HepG2 (cell line): ENCODE measurements at regions not wholly inside any gene's neighbourhood (a gene's known extent, or its start where the extent isn't known, plus 50 kb on each side); places are given as distances from the start of the nearest gene placed in this dataset.

Source experiments
- ATAC-seq: fragments of 200-7000 bp; cut with Tn5 transposase; 3 replicates; pipeline ENCODE4 v1.9.1; 2020; ENCODE audit warnings: mild to moderate bottlenecking, moderate library complexity
- BruUV-seq: library from RNA; stranded (reverse); fragments of 400-500 nt; replicated peaks from 2 replicates; lab custom pipeline; 2021; lab: Mats Ljungman, UMichigan
- CTCF ChIA-PET: fragments of 300-600 bp; formaldehyde crosslinking; extraction: SDS; loops from one replicate; lab custom pipeline; 2021; ENCODE audit warnings: low total read pairs, inconsistent platforms, low intra/inter-chr PET ratio; lab: Yijun Ruan, JAX
- POLR2A ChIA-PET: fragments of 350-600 bp; sonication (Branson Sonifier 250); formaldehyde crosslinking; loops from one replicate; lab custom pipeline; 2020; ENCODE audit warnings: antibody characterized with exemption, inconsistent platforms; lab: Yijun Ruan, JAX
- DNase-seq: peaks from one replicate; pipeline ENCODE4 v3.0.0-alpha.2; 2015; ENCODE audit warnings: low spot score
- FAIRE-seq: peaks from 3 replicates; lab custom pipeline; 2011; peaks lifted over from hg19 to GRCh38; lab: Jason Lieb, UNC
- H2AFZ ChIP-seq: one replicate; pipeline ENCODE4 v1.6.1; 2011; ENCODE audit warnings: low read length, inconsistent platforms
- H3K27ac ChIP-seq: fragments of 300-600 bp; 3 replicates; pipeline ENCODE4 v1.8.0; 2011; ENCODE audit warnings: mixed run types, mild to moderate bottlenecking, mixed read lengths, low read length, inconsistent platforms; ENCODE audit not compliant: insufficient read depth; ENCODE audit errors: extremely low read length
- H3K27me3 ChIP-seq, 2 experiments: fragments of 200-600 bp in 1 of 2; 2 replicates in 1 of 2; 3 replicates in 1 of 2; pipeline versions ENCODE4 v1.6.0 to v1.8.0; 2011; ENCODE audit warnings: low read length in 2 of 2, mild to moderate bottlenecking in 2 of 2, moderate library complexity in 2 of 2, inconsistent platforms in 1 of 2; ENCODE audit not compliant: insufficient read depth in 2 of 2, control insufficient read depth in 1 of 2
- H3K36me3 ChIP-seq, 2 experiments: fragments of 200-600 bp in 1 of 2; replicated peaks in 1 of 2; 2 replicates in 1 of 2; 3 replicates in 1 of 2; pipeline versions ENCODE4 v1.5.1 to v1.8.0; 2011; ENCODE audit warnings: low read length in 2 of 2, inconsistent platforms in 1 of 2; ENCODE audit not compliant: insufficient read depth in 2 of 2, control insufficient read depth in 1 of 2
- H3K4me1 ChIP-seq: 2 replicates; pipeline ENCODE4 v1.5.1; 2012; ENCODE audit warnings: low read length, inconsistent platforms; ENCODE audit not compliant: insufficient read depth
- H3K4me2 ChIP-seq: 2 replicates; pipeline ENCODE4 v1.6.0; 2011; ENCODE audit warnings: low read depth, low read length, inconsistent platforms
- H3K4me3 ChIP-seq, 3 experiments: fragments of 200-600 bp in 1 of 3; sonication (generic), shearing (Covaris generic) in 1 of 3; replicated peaks in 1 of 3; 2 replicates each; pipeline ENCODE4 v1.5.1; 2011 to 2016; ENCODE audit warnings: low read length in 3 of 3, inconsistent platforms in 2 of 3, low read depth in 2 of 3, mild to moderate bottlenecking in 2 of 3, control low read depth in 1 of 3, mixed read lengths in 1 of 3; ENCODE audit not compliant: insufficient read depth in 1 of 3
- H3K79me2 ChIP-seq: one replicate; pipeline ENCODE4 v1.6.1; 2011; ENCODE audit warnings: low read length, inconsistent platforms; ENCODE audit not compliant: insufficient read depth
- H3K9ac ChIP-seq: 2 replicates; pipeline ENCODE4 v1.6.0; 2011; ENCODE audit warnings: mild to moderate bottlenecking, low read depth, low read length, inconsistent platforms; ENCODE audit not compliant: insufficient read depth
- H3K9me3 ChIP-seq: 2 replicates; pipeline ENCODE4 v1.5.1; 2012; ENCODE audit warnings: mild to moderate bottlenecking, low read length
- H4K20me1 ChIP-seq: 2 replicates; pipeline ENCODE4 v1.6.0; 2011; ENCODE audit warnings: inconsistent platforms, mild to moderate bottlenecking, low read length, moderate library complexity; ENCODE audit not compliant: insufficient read depth
- CSRNP1 ChIP-seq: sonication (generic); formaldehyde crosslinking; IDR thresholded peaks from 2 replicates; pipeline ENCODE4 v1.8.1; 2023; ENCODE audit warnings: mild to moderate bottlenecking, missing genetic modification reagents
- MAFF ChIP-seq: IDR thresholded peaks from 2 replicates; pipeline ENCODE4 v1.6.1; 2011; ENCODE audit warnings: low read depth, low read length, improper control_type of control experiment
- MED13 ChIP-seq: sonication (generic); formaldehyde crosslinking; IDR thresholded peaks from 2 replicates; pipeline ENCODE4 v1.5.0; 2020; ENCODE audit warnings: missing genetic modification reagents
- NCOA2 ChIP-seq: sonication (generic); formaldehyde crosslinking; IDR thresholded peaks from 2 replicates; pipeline ENCODE4 v1.8.0; 2022; ENCODE audit warnings: inconsistent platforms
- PBX3 ChIP-seq: sonication (generic); formaldehyde crosslinking; IDR thresholded peaks from 2 replicates; pipeline ENCODE4 v1.8.1; 2023; ENCODE audit warnings: missing genetic modification reagents, inconsistent platforms, borderline replicate concordance
- RFX3 ChIP-seq: IDR thresholded peaks from 2 replicates; pipeline ENCODE4 v1.6.1; 2016; ENCODE audit warnings: missing biosample characterization, missing genetic modification reagents
- SKIL ChIP-seq: sonication (generic); formaldehyde crosslinking; IDR thresholded peaks from 2 replicates; pipeline ENCODE4 v1.8.0; 2022; ENCODE audit warnings: missing genetic modification reagents, mild to moderate bottlenecking, moderate library complexity, borderline replicate concordance
- TERF1 ChIP-seq: sonication (generic); formaldehyde crosslinking; IDR thresholded peaks from 2 replicates; pipeline ENCODE4 v1.8.0; 2022; ENCODE audit warnings: mild to moderate bottlenecking, missing genetic modification reagents, moderate library complexity
- THAP9 ChIP-seq: sonication (generic); formaldehyde crosslinking; IDR thresholded peaks from 2 replicates; pipeline ENCODE4; 2020; ENCODE audit warnings: missing genetic modification reagents, mild to moderate bottlenecking, borderline replicate concordance
- ZBTB14 ChIP-seq: sonication (generic); formaldehyde crosslinking; IDR thresholded peaks from 2 replicates; pipeline ENCODE4 v1.4.0; 2020; ENCODE audit warnings: missing genetic modification reagents
- ZNF124 ChIP-seq: sonication (generic); formaldehyde crosslinking; IDR thresholded peaks from 2 replicates; pipeline ENCODE4 v1.4.0; 2020; ENCODE audit warnings: missing genetic modification reagents
- ZNF780A ChIP-seq: sonication (generic); formaldehyde crosslinking; IDR thresholded peaks from 2 replicates; pipeline ENCODE4 v1.8.0; 2022; ENCODE audit warnings: mild to moderate bottlenecking, missing genetic modification reagents, moderate library complexity
- in situ Hi-C: cut with HindIII; loops from 2 replicates; pipeline ENCODE4 v1.10.0; 2017; ENCODE audit warnings: low pct_unique_long_range_greater_than_20kb; ENCODE audit not compliant: extremely low pct_ligation_motif_present
- intact Hi-C: fragments of 100-400 bp; cut with micrococcal nuclease; formaldehyde crosslinking; loops from one replicate; pipeline ENCODE4 v1.10.0; 2022; ENCODE audit not compliant: unreplicated experiment

- no peak for TF ChIP-seq CSRNP1 (CRISPR knock-in tag)
Measured at GRCh38 chr3:20958161-20958560, 772.2 kb upstream of the SGO1 start (continued).

GRCh38 chr3:20945892-20946291 lies 759.9 kb upstream of the SGO1 start:
- intact Hi-C loops, result no loop called here
- H4K20me1 ChIP-seq, result no peaks in the 10 kb centered on the region
- in situ Hi-C loops, result no loop called here
- no peak overlapping the region for H2AFZ ChIP-seq
- no peak for TF ChIP-seq ZBTB14 (CRISPR knock-in tag)
- no peak for TF ChIP-seq NCOA2 (CRISPR knock-in tag)
- TF ChIP-seq ZNF780A (CRISPR knock-in tag), result no peak
- no peak for TF ChIP-seq THAP9 (CRISPR knock-in tag)
- no peak for TF ChIP-seq MAFF
- no peak for TF ChIP-seq TERF1
- no peak for TF ChIP-seq SKIL
- no peak for TF ChIP-seq PBX3 (CRISPR knock-in tag)
- no peak for TF ChIP-seq RFX3 (CRISPR knock-in tag)
- no peak for TF ChIP-seq MED13 (CRISPR knock-in tag)
- TF ChIP-seq ZNF124, result no peak
- TF ChIP-seq, all 625 proteins: peak for 0
- FAIRE-seq, result no peak
- no peak overlapping the region for H3K4me3 ChIP-seq
- no peak for ATAC-seq
- no peak overlapping the region for H3K9ac ChIP-seq
- ChIA-PET POLR2A (no interaction called here), CTCF (no interaction called here)
- no peaks in the 10 kb centered on the region for H3K36me3 ChIP-seq
- no peak overlapping the region for H3K27ac ChIP-seq
- BruUV-seq, result no TSS peak
- no peaks in the 10 kb centered on the region for H3K4me1 ChIP-seq
- H3K79me2 ChIP-seq, result no peaks in the 10 kb centered on the region
- H3K9me3 ChIP-seq, result peaks cover 76% of the 10 kb centered on the region
- H3K4me2 ChIP-seq, result no peak overlapping the region
- DNase-seq, result no peak
- H3K27me3 ChIP-seq, result no peaks in the 10 kb centered on the region
